Fibroblast of lung (primary cell): ENCODE measurements at regions not wholly inside any gene's neighbourhood (a gene's known extent, or its start where the extent isn't known, plus 50 kb on each side); places are given as distances from the start of the nearest gene placed in this dataset.
"Not testable (repeated sequence)": the region's sequence is repeated elsewhere in the genome, so short reads cannot be mapped to it uniquely, and the experiment has no call there.

Experiments used
- DNase-seq, 2 donors: peaks; one replicate each; pipeline versions ENCODE4 v3.0.0 to v3.0.0-alpha.2; 2010; ENCODE audit warnings: low read depth in 2 of 2
- H2AFZ ChIP-seq: 2 replicates; pipeline ENCODE4 v1.5.1; 2012; ENCODE audit warnings: low read length, control low read depth, inconsistent platforms
- H3K27ac ChIP-seq: 2 replicates; pipeline ENCODE4 v1.5.1; 2011; ENCODE audit warnings: low read length, control low read depth; ENCODE audit not compliant: insufficient read depth
- H3K27me3 ChIP-seq: 2 replicates; pipeline ENCODE4 v1.5.1; 2011; ENCODE audit warnings: mild to moderate bottlenecking, low read length; ENCODE audit not compliant: control insufficient read depth, insufficient read depth
- H3K36me3 ChIP-seq: 2 replicates; pipeline ENCODE4 v1.5.1; 2011; ENCODE audit warnings: low read length; ENCODE audit not compliant: control insufficient read depth, insufficient read depth
- H3K4me1 ChIP-seq: 2 replicates; pipeline ENCODE4 v1.5.1; 2011; ENCODE audit warnings: low read length; ENCODE audit not compliant: control insufficient read depth, insufficient read depth; ENCODE audit errors: extremely low read depth
- H3K4me2 ChIP-seq: 2 replicates; pipeline ENCODE4 v1.5.1; 2011; ENCODE audit warnings: low read length, control low read depth; ENCODE audit not compliant: insufficient read depth; ENCODE audit errors: extremely low read depth
- H3K4me3 ChIP-seq, 4 experiments: fragments of 200-600 bp in 1 of 4; sonication (generic) in 1 of 4; replicated peaks in 1 of 4; 2 replicates each; pipeline ENCODE4 v1.5.1; 2011 to 2016; ENCODE audit warnings: low read length in 4 of 4, low read depth in 3 of 4, mild to moderate bottlenecking in 3 of 4, control low read depth in 2 of 4, inconsistent platforms in 1 of 4, mixed read lengths in 1 of 4; ENCODE audit not compliant: insufficient read depth in 1 of 4; ENCODE audit errors: control extremely low read depth in 1 of 4
- H3K79me2 ChIP-seq: 2 replicates; pipeline ENCODE4 v1.5.1; 2012; ENCODE audit warnings: mild to moderate bottlenecking, low read length, inconsistent platforms; ENCODE audit not compliant: control insufficient read depth, insufficient read depth
- H3K9ac ChIP-seq: 2 replicates; pipeline ENCODE4 v1.5.1; 2011; ENCODE audit warnings: mild to moderate bottlenecking, low read length, control low read depth; ENCODE audit not compliant: insufficient read depth
- H3K9me3 ChIP-seq: 2 replicates; pipeline ENCODE4 v1.5.1; 2012; ENCODE audit warnings: low read depth, low read length; ENCODE audit not compliant: control insufficient read depth, insufficient read depth
- H4K20me1 ChIP-seq: 2 replicates; pipeline ENCODE4 v1.5.1; 2011; ENCODE audit warnings: low read length; ENCODE audit not compliant: control insufficient read depth, insufficient read depth; ENCODE audit errors: extremely low read depth
- CTCF ChIP-seq, 2 donors: IDR thresholded peaks in 1 of 2; conservative IDR thresholded peaks in 1 of 2; 1 replicate in 1 of 2; 2 replicates in 1 of 2; pipeline ENCODE4 v1.5.1; 2011 to 2012; ENCODE audit warnings: low read length in 2 of 2, control low read depth in 1 of 2, inconsistent platforms in 1 of 2, low read depth in 1 of 2, mild to moderate bottlenecking in 1 of 2
- EZH2 ChIP-seq: IDR thresholded peaks from 2 replicates; pipeline ENCODE4 v1.5.1; 2012; ENCODE audit warnings: low read length, control low read depth, mild to moderate bottlenecking; ENCODE audit errors: missing control alignments

- DNase-seq = no peak
- no peak overlapping the region for H3K27ac ChIP-seq
- TF ChIP-seq EZH2 = no peak
Observed at GRCh38 chr6:27038498-27038897, 209.0 kb upstream of the PRSS16 start.

GRCh38 chr6:27040244-27041042 lies 207.1 kb upstream of the PRSS16 start:
- no peak overlapping the region for H3K9ac ChIP-seq
- H3K36me3 ChIP-seq = no peaks in the 10 kb centered on the region
- H4K20me1 ChIP-seq = no peaks in the 10 kb centered on the region
- no peaks in the 10 kb centered on the region for H3K79me2 ChIP-seq
- DNase-seq = peak in 1 of 2 donors; percentile 9
- H3K4me3 ChIP-seq = no peak overlapping the region
- no peak overlapping the region for H2AFZ ChIP-seq
- H3K27ac ChIP-seq = no peak overlapping the region
- H3K4me2 ChIP-seq = no peak overlapping the region
- H3K4me1 ChIP-seq = no peaks in the 10 kb centered on the region
- H3K9me3 ChIP-seq = no peaks in the 10 kb centered on the region
- H3K27me3 ChIP-seq = no peaks in the 10 kb centered on the region
- no peak for TF ChIP-seq EZH2
- no peak for TF ChIP-seq CTCF (conservative IDR thresholded peaks at IDR 0.05 in 1 of 2, IDR thresholded peaks at IDR 0.05 in 1 of 2; ENCODE audit: low read depth in 1 of 2, low read length in 2 of 2)

More at GRCh38 chr6:27038498-27038897, 209.0 kb upstream of the PRSS16 start:
- H3K9ac ChIP-seq = no peak overlapping the region
- no peak overlapping the region for H3K4me3 ChIP-seq
- H2AFZ ChIP-seq = no peak overlapping the region
- no peak overlapping the region for H3K4me2 ChIP-seq
- no peaks in the 10 kb centered on the region for H3K4me1 ChIP-seq
- H3K36me3 ChIP-seq = no peaks in the 10 kb centered on the region
- no peaks in the 10 kb centered on the region for H3K79me2 ChIP-seq
- H3K27me3 ChIP-seq = no peaks in the 10 kb centered on the region
- no peaks in the 10 kb centered on the region for H4K20me1 ChIP-seq
- no peaks in the 10 kb centered on the region for H3K9me3 ChIP-seq

GRCh38 chr6:27043244-27043643 lies 204.3 kb upstream of the PRSS16 start:
- Histone ChIP-seq H3K36me3 (no peaks in the 10 kb centered on the region), H3K79me2 (no peaks in the 10 kb centered on the region), H2AFZ (no peak overlapping the region), H3K27me3 (no peaks in the 10 kb centered on the region), H3K9ac (no peak overlapping the region), H3K27ac (no peak overlapping the region), H3K4me2 (no peak overlapping the region), H3K4me3 (no peak overlapping the region), H3K9me3 (no peaks in the 10 kb centered on the region), H4K20me1 (no peaks in the 10 kb centered on the region), H3K4me1 (no peaks in the 10 kb centered on the region)
- TF ChIP-seq CTCF (conservative IDR thresholded peaks at IDR 0.05 in 1 of 2, IDR thresholded peaks at IDR 0.05 in 1 of 2; ENCODE audit: low read depth in 1 of 2, low read length in 2 of 2) (no peak), EZH2 (no peak)
- DNase-seq = no peak

- not testable (repeated sequence) for H4K20me1 ChIP-seq, H3K9ac ChIP-seq, H3K79me2 ChIP-seq, H3K4me1 ChIP-seq, H3K27me3 ChIP-seq, H3K36me3 ChIP-seq, H3K9me3 ChIP-seq, DNase-seq, H3K4me2 ChIP-seq, H2AFZ ChIP-seq, H3K4me3 ChIP-seq, H3K27ac ChIP-seq
Observed at GRCh38 chr6:27045131-27045530, 202.4 kb upstream of the PRSS16 start.

GRCh38 chr6:27047725-27048124 lies 199.8 kb upstream of the PRSS16 start:
- H3K9ac ChIP-seq, H3K36me3 ChIP-seq, H3K27ac ChIP-seq, H3K27me3 ChIP-seq, H3K4me2 ChIP-seq, DNase-seq, H3K9me3 ChIP-seq, H4K20me1 ChIP-seq, H3K79me2 ChIP-seq, H3K4me3 ChIP-seq, H2AFZ ChIP-seq, H3K4me1 ChIP-seq: not testable (repeated sequence)
